ENCODE measurements at regions not wholly inside any gene's neighbourhood (a gene's known extent, or its start where the extent isn't known, plus 50 kb on each side); places are given as distances from the start of the nearest gene placed in this dataset.

DNA sequence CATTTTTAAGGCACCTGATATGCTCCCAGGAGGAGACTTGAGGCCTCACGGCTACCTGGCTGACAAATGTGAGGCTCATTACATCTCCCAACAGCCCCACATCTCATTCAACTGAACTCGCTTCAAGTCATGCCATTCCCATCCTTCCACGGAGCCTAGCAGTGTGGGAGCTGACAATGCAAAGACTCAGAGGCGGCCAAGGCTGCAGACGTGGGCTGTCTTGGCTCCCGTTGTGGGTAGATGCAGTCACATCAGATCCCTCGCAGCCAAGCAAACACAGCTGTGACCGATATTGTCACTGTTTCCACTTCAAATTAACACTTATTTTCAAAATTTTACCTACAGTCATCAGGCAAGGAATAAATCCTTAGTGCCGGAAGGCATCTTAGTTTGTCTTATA lies 64.0 kb upstream of the TRIB2 start:
- DNase-seq (no peak), ATAC-seq (ENCODE audit: low read depth) (no peak)
- ChIA-PET POLR2A (interaction anchor here (1.3 kb wide), 1 partner anchor 13 kb away, joined by 3 read pairs; no protein-coding TSS in a partner anchor), CTCF (no interaction called here)
- Mint-ChIP-seq H3K4me3 (no peak overlapping the region), H3K27me3 (peaks cover 26% of the 10 kb centered on the region), H3K36me3 (ENCODE audit: low read depth) (no peaks in the 10 kb centered on the region), H3K9me3 (no peaks in the 10 kb centered on the region), H3K4me1 (no peaks in the 10 kb centered on the region), H3K27ac (no peak overlapping the region)
- intact Hi-C loops (cut with micrococcal nuclease) = no loop called here
- TF ChIP-seq, protein P1, sequence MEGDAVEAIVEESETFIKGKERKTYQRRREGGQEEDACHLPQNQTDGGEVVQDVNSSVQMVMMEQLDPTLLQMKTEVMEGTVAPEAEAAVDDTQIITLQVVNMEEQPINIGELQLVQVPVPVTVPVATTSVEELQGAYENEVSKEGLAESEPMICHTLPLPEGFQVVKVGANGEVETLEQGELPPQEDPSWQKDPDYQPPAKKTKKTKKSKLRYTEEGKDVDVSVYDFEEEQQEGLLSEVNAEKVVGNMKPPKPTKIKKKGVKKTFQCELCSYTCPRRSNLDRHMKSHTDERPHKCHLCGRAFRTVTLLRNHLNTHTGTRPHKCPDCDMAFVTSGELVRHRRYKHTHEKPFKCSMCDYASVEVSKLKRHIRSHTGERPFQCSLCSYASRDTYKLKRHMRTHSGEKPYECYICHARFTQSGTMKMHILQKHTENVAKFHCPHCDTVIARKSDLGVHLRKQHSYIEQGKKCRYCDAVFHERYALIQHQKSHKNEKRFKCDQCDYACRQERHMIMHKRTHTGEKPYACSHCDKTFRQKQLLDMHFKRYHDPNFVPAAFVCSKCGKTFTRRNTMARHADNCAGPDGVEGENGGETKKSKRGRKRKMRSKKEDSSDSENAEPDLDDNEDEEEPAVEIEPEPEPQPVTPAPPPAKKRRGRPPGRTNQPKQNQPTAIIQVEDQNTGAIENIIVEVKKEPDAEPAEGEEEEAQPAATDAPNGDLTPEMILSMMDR (IDR thresholded peaks at IDR 0.05) = no peak

DNA sequence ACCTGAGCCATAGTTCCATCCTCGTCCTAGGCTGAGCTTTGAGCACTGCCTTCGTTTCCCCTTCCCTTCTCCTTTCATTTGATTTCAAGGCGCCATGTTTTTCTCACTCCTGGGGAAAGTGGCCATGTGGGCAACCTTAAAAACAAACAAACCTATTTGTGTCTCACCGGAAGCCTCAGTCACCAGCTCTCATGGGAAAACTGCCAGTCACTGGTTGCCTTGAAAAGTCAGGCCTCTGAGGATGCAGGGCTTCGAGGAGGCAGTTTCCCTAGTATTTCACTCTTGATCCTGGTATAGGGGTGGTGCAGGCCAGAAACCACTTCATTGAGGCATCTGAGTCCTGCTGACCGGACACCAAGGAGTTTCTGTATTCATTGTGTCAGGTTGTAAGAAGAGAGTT lies 59.2 kb upstream of the TRIB2 start:
- ChIA-PET POLR2A (no interaction called here), CTCF (no interaction called here)
- no peak overlapping the region for H3K27ac Mint-ChIP-seq
- ATAC-seq (ENCODE audit: low read depth) (no peak), DNase-seq (no peak)
- TF ChIP-seq, protein P1 (IDR thresholded peaks at IDR 0.05) = no peak
- no peak overlapping the region for H3K4me3 Mint-ChIP-seq
- peaks cover 2% of the 10 kb centered on the region for H3K27me3 Mint-ChIP-seq
- no peaks in the 10 kb centered on the region for H3K9me3 Mint-ChIP-seq
- H3K4me1 Mint-ChIP-seq = no peaks in the 10 kb centered on the region
- no peaks in the 10 kb centered on the region for H3K36me3 Mint-ChIP-seq (ENCODE audit: low read depth)
- intact Hi-C loops (cut with micrococcal nuclease) = no loop called here

DNA sequence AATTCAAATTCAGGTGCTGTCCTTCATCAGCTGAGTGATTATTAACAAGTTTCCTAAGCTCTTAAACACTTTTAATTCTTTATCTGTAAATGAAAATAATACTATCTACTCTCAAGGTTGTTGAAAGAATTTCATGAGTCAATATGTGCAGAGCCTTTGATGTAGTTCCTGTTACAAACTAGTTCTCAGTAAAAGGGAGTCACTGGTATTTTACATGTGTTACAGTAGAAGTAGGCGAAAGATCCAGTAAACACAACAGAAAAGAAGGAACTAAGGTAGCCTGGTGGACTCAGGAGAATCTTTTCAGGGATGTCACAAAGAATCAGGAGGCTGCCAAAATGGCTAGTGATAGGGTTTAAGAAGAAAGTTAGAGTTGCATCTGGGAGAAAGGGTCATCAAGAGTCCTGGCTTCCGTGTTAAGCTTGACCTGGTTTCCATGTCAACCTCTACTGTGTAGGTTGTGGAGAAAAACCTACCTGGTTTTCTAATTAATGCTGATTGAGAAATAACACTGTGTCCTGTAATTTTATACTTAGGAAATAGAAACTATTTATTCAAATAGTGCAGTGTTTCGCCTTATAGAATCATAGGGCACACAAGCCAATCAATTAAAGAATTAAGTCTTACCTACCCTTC lies 58.3 kb upstream of the TRIB2 start:
- Mint-ChIP-seq H3K4me3 (no peak overlapping the region), H3K4me1 (no peaks in the 10 kb centered on the region), H3K27me3 (peaks cover 2% of the 10 kb centered on the region), H3K36me3 (ENCODE audit: low read depth) (no peaks in the 10 kb centered on the region), H3K27ac (no peak overlapping the region), H3K9me3 (no peaks in the 10 kb centered on the region)
- TF ChIP-seq, protein P1 (IDR thresholded peaks at IDR 0.05) = no peak
- ChIA-PET POLR2A (no interaction called here), CTCF (no interaction called here)
- ATAC-seq (ENCODE audit: low read depth) (no peak), DNase-seq (no peak)
- intact Hi-C loops (cut with micrococcal nuclease) = no loop called here

DNA sequence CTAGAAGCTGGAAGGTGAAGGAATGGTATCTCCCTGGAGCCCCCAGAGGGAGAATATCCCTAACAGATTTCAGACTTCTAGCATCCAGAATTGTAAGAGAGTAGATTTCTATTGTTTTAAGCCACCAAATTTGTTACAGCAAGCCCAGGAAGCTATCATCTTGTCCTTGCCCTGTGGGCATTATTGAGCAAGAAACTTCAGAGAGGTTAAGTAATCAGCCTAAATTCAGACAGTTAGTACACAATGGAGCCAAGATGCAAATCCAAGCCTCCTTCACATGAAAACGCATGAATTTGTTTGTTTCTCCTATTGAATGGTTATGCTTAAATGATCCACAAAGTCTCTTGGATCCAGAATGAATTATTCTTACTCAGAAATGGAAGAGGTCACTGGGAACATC lies 55.2 kb upstream of the TRIB2 start:
- ChIA-PET POLR2A (no interaction called here), CTCF (no interaction called here)
- no peak for ATAC-seq (ENCODE audit: low read depth)
- Mint-ChIP-seq H3K27me3 (peaks cover 7% of the 10 kb centered on the region), H3K4me3 (no peak overlapping the region), H3K27ac (no peak overlapping the region), H3K4me1 (no peaks in the 10 kb centered on the region), H3K9me3 (peaks cover 5% of the 10 kb centered on the region), H3K36me3 (ENCODE audit: low read depth) (no peaks in the 10 kb centered on the region)
- intact Hi-C loops (cut with micrococcal nuclease) = no loop called here
- DNase-seq = no peak
- TF ChIP-seq, protein P1 (IDR thresholded peaks at IDR 0.05) = no peak

DNA sequence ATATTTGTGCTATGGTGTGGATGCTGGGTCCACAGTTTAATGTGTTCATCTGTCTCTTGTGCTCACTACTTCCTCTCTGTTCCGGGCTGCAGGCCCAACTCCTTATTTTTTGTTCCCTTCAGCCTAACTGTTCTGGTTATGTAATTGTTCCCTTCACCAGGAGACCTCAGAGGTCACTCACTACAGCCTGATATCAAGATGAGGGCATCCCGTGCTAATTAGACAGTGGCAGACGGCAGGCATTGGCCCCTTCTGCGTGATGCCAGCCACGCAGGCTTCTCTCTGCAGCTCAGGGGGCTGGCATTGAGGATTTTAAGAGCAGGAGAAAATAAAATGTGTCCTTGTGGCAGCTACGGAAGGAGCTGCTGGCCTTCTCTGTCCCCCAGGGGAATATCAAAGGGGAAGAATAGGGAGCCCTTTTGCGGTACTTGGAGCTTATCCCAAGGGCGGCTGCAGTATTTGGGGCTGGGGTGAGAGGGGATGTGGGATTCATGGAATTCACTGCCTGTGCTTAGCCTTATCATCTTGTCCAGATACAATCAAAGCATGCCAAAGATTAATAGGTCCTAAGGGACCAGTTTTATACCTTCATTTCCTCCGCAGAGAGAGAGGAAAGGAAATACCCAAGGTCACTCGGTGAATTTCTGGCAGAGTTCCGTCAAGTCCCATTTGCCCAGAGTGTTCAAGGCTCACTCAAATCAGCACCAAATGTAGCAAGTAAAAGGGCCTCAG lies 53.3 kb upstream of the TRIB2 start:
- Mint-ChIP-seq H3K36me3 (ENCODE audit: low read depth) (no peaks in the 10 kb centered on the region), H3K4me3 (no peak overlapping the region), H3K27ac (no peak overlapping the region), H3K27me3 (peaks cover 4% of the 10 kb centered on the region), H3K9me3 (peaks cover 8% of the 10 kb centered on the region), H3K4me1 (no peaks in the 10 kb centered on the region)
- POLR2A ChIA-PET = no interaction called here
- ATAC-seq (ENCODE audit: low read depth) (no peak), DNase-seq (no peak)
- intact Hi-C loops (cut with micrococcal nuclease) = no loop called here
- TF ChIP-seq, protein P1 (IDR thresholded peaks at IDR 0.05) = no peak
- CTCF ChIA-PET = no interaction called here
